ENCODE measurements at regions not wholly inside any gene's neighbourhood (a gene's known extent, or its start where the extent isn't known, plus 50 kb on each side); places are given as distances from the start of the nearest gene placed in this dataset.

DNA sequence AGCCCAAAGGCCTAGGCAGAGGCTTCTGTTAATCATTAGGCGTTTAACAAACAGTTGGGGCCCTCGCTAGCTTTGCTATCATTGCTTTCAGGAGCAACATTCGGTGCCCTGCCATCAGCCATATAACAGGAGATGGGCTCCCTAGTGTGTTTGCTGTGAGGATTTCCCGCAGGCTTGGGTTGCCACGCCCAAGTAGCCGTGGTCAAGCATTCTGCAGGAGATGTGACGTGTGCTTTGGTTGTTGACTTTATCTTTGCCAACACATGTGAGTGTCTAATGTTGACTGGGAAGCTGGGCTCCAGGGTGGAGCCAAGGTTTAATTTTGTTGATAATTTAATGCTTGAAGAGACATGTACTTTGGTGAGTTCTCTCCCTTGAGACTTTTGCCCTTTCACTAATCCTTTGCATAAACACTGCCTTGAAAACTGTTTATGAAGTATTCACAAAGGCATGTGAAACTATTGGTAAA lies 184.6 kb upstream of the KIT start:
- WGBS (ENCODE audit: low lambda C conversion rate) = 0% methylated on average over 5 of the region's 7 CpGs
- H3K4me2 ChIP-seq (ENCODE audit: low read depth, low read length) = peak overlapping the region; percentile 50
- DNase-seq (ENCODE audit: low spot score) (peak; percentile 59), FAIRE-seq (peak; percentile 23), ATAC-seq (peak; percentile 100)
- H3K9ac ChIP-seq (ENCODE audit: insufficient read depth, low read depth, low read length) = no peak overlapping the region
- H3K79me2 ChIP-seq (ENCODE audit: insufficient read depth, low read length) = no peaks in the 10 kb centered on the region
- no peak overlapping the region for H3K4me3 ChIP-seq (replicated peaks in 1 of 3; ENCODE audit: insufficient read depth in 1 of 3, low read depth in 2 of 3, low read length in 3 of 3)
- ChIA-PET POLR2A (no interaction called here), CTCF (ENCODE audit: low intra/inter-chr PET ratio, low total read pairs) (no interaction called here)
- peaks cover 16% of the 10 kb centered on the region for H3K4me1 ChIP-seq (ENCODE audit: insufficient read depth, low read length)
- H3K27me3 ChIP-seq (ENCODE audit: control insufficient read depth in 1 of 2, insufficient read depth in 2 of 2, low read length in 2 of 2) = no peaks in the 10 kb centered on the region
- no peak overlapping the region for H2AFZ ChIP-seq (ENCODE audit: low read length)
- no peaks in the 10 kb centered on the region for H4K20me1 ChIP-seq (ENCODE audit: insufficient read depth, low read length)
- intact Hi-C loops (cut with micrococcal nuclease; ENCODE audit: unreplicated experiment) (no loop called here), in situ Hi-C loops (cut with HindIII; ENCODE audit: extremely low pct_ligation_motif_present, low pct_unique_long_range_greater_than_20kb) (no loop called here)
- no peak overlapping the region for H3K27ac ChIP-seq (ENCODE audit: extremely low read length, insufficient read depth, low read length)
- no peaks in the 10 kb centered on the region for H3K9me3 ChIP-seq (ENCODE audit: low read length)
- no TSS peak for BruUV-seq (replicated peaks)
- no peaks in the 10 kb centered on the region for H3K36me3 ChIP-seq (replicated peaks in 1 of 2; ENCODE audit: control insufficient read depth in 1 of 2, insufficient read depth in 2 of 2, low read length in 2 of 2)
- TF ChIP-seq, protein P1, sequence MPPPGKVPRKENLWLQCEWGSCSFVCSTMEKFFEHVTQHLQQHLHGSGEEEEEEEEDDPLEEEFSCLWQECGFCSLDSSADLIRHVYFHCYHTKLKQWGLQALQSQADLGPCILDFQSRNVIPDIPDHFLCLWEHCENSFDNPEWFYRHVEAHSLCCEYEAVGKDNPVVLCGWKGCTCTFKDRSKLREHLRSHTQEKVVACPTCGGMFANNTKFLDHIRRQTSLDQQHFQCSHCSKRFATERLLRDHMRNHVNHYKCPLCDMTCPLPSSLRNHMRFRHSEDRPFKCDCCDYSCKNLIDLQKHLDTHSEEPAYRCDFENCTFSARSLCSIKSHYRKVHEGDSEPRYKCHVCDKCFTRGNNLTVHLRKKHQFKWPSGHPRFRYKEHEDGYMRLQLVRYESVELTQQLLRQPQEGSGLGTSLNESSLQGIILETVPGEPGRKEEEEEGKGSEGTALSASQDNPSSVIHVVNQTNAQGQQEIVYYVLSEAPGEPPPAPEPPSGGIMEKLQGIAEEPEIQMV (CRISPR knock-in tag; IDR thresholded peaks at IDR 0.05; ENCODE audit: low read depth) = no peak
- TF ChIP-seq POLR2AphosphoS5 (IDR thresholded peaks at IDR 0.05; ENCODE audit: low read depth, low read length) (no peak), NFE2L2 (IDR thresholded peaks at IDR 0.05; ENCODE audit: low read length) (no peak), SALL2 (CRISPR knock-in tag; IDR thresholded peaks at IDR 0.05) (no peak), NR2F6 (IDR thresholded peaks at IDR 0.05) (no peak), NR2F6 (CRISPR knock-in tag; IDR thresholded peaks at IDR 0.05) (no peak), ZNF253 (CRISPR knock-in tag; IDR thresholded peaks at IDR 0.05; ENCODE audit: borderline replicate concordance) (no peak), ZNF274 (CRISPR knock-in tag; IDR thresholded peaks at IDR 0.05) (no peak)
- TF ChIP-seq, protein P2, sequence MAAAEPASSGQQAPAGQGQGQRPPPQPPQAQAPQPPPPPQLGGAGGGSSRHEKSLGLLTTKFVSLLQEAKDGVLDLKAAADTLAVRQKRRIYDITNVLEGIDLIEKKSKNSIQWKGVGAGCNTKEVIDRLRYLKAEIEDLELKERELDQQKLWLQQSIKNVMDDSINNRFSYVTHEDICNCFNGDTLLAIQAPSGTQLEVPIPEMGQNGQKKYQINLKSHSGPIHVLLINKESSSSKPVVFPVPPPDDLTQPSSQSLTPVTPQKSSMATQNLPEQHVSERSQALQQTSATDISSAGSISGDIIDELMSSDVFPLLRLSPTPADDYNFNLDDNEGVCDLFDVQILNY (CRISPR knock-in tag; conservative IDR thresholded peaks at IDR 0.05) = no peak
- TF ChIP-seq, protein P3, sequence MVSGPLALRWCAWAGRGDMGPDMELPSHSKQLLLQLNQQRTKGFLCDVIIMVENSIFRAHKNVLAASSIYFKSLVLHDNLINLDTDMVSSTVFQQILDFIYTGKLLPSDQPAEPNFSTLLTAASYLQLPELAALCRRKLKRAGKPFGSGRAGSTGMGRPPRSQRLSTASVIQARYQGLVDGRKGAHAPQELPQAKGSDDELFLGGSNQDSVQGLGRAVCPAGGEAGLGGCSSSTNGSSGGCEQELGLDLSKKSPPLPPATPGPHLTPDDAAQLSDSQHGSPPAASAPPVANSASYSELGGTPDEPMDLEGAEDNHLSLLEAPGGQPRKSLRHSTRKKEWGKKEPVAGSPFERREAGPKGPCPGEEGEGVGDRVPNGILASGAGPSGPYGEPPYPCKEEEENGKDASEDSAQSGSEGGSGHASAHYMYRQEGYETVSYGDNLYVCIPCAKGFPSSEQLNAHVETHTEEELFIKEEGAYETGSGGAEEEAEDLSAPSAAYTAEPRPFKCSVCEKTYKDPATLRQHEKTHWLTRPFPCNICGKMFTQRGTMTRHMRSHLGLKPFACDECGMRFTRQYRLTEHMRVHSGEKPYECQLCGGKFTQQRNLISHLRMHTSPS (CRISPR knock-in tag; IDR thresholded peaks at IDR 0.05; ENCODE audit: low read depth) = no peak
- TF ChIP-seq, protein P4, sequence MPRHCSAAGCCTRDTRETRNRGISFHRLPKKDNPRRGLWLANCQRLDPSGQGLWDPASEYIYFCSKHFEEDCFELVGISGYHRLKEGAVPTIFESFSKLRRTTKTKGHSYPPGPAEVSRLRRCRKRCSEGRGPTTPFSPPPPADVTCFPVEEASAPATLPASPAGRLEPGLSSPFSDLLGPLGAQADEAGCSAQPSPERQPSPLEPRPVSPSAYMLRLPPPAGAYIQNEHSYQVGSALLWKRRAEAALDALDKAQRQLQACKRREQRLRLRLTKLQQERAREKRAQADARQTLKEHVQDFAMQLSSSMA (CRISPR knock-in tag; IDR thresholded peaks at IDR 0.05) = no peak
- TF ChIP-seq, protein P5, sequence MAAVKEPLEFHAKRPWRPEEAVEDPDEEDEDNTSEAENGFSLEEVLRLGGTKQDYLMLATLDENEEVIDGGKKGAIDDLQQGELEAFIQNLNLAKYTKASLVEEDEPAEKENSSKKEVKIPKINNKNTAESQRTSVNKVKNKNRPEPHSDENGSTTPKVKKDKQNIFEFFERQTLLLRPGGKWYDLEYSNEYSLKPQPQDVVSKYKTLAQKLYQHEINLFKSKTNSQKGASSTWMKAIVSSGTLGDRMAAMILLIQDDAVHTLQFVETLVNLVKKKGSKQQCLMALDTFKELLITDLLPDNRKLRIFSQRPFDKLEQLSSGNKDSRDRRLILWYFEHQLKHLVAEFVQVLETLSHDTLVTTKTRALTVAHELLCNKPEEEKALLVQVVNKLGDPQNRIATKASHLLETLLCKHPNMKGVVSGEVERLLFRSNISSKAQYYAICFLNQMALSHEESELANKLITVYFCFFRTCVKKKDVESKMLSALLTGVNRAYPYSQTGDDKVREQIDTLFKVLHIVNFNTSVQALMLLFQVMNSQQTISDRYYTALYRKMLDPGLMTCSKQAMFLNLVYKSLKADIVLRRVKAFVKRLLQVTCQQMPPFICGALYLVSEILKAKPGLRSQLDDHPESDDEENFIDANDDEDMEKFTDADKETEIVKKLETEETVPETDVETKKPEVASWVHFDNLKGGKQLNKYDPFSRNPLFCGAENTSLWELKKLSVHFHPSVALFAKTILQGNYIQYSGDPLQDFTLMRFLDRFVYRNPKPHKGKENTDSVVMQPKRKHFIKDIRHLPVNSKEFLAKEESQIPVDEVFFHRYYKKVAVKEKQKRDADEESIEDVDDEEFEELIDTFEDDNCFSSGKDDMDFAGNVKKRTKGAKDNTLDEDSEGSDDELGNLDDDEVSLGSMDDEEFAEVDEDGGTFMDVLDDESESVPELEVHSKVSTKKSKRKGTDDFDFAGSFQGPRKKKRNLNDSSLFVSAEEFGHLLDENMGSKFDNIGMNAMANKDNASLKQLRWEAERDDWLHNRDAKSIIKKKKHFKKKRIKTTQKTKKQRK (IDR thresholded peaks at IDR 0.05; ENCODE audit: low read length) = no peak
- TF ChIP-seq, protein P6, sequence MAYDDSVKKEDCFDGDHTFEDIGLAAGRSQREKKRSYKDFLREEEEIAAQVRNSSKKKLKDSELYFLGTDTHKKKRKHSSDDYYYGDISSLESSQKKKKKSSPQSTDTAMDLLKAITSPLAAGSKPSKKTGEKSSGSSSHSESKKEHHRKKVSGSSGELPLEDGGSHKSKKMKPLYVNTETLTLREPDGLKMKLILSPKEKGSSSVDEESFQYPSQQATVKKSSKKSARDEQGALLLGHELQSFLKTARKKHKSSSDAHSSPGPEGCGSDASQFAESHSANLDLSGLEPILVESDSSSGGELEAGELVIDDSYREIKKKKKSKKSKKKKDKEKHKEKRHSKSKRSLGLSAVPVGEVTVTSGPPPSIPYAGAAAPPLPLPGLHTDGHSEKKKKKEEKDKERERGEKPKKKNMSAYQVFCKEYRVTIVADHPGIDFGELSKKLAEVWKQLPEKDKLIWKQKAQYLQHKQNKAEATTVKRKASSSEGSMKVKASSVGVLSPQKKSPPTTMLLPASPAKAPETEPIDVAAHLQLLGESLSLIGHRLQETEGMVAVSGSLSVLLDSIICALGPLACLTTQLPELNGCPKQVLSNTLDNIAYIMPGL (CRISPR knock-in tag; IDR thresholded peaks at IDR 0.05; ENCODE audit: borderline replicate concordance in 1 of 2, low read depth in 1 of 2) = no peak
- TF ChIP-seq, protein P7, sequence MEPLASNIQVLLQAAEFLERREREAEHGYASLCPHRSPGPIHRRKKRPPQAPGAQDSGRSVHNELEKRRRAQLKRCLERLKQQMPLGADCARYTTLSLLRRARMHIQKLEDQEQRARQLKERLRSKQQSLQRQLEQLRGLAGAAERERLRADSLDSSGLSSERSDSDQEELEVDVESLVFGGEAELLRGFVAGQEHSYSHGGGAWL (CRISPR knock-in tag; IDR thresholded peaks at IDR 0.05) = no peak
